Upper lobe of left lung (tissue), 6 donors: ENCODE measurements at regions not wholly inside any gene's neighbourhood (a gene's known extent, or its start where the extent isn't known, plus 50 kb on each side); places are given as distances from the start of the nearest gene placed in this dataset.

Experiments
- ATAC-seq, 2 donors: fragments of 200-7000 bp; cut with Tn5 transposase; one replicate each; pipeline ENCODE4 v1.9.1; 2022; ENCODE audit warnings: mild to moderate bottlenecking in 2 of 2, moderate library complexity in 2 of 2; ENCODE audit not compliant: low FRiP score in 2 of 2
- DNase-seq, 2 donors: peaks; one replicate each; pipeline ENCODE4 v3.0.0-alpha.2; 2019 to 2020
- H3K27ac ChIP-seq, 4 donors: fragments of 200-600 bp; sonication (generic); one replicate each; pipeline ENCODE4 v1.5.1; 2016 to 2019
- H3K27me3 ChIP-seq, 4 donors: fragments of 200-600 bp; sonication (generic); one replicate each; pipeline ENCODE4 v1.5.1; 2017 to 2019
- H3K36me3 ChIP-seq, 4 donors: fragments of 200-600 bp; sonication (generic); one replicate each; pipeline ENCODE4 v1.5.1; 2016 to 2019
- H3K4me1 ChIP-seq, 4 donors: fragments of 200-600 bp; sonication (generic); one replicate each; pipeline ENCODE4 v1.5.1; 2018 to 2019
- H3K4me3 ChIP-seq, 4 donors: fragments of 200-600 bp; sonication (generic); one replicate each; pipeline ENCODE4 v1.5.1; 2017 to 2019; ENCODE audit warnings: mild to moderate bottlenecking in 2 of 4, moderate library complexity in 1 of 4
- H3K9me3 ChIP-seq, 4 donors: fragments of 200-600 bp; sonication (generic); one replicate each; pipeline ENCODE4 v1.5.1; 2018 to 2019
- EP300 ChIP-seq, 4 donors: sonication (generic); formaldehyde crosslinking; IDR thresholded peaks; one replicate each; pipeline ENCODE4 v1.5.1; 2017; ENCODE audit warnings: antibody characterized with exemption in 4 of 4, control low read depth in 2 of 4
- POLR2A ChIP-seq, 4 donors: fragments of 450-650 bp; IDR thresholded peaks; one replicate each; pipeline ENCODE4 v1.5.1; 2016 to 2017; ENCODE audit warnings: antibody characterized with exemption in 4 of 4, mild to moderate bottlenecking in 2 of 4
- POLR2AphosphoS5 ChIP-seq, 2 donors: sonication (generic); formaldehyde crosslinking; IDR thresholded peaks; one replicate each; pipeline ENCODE4 v1.5.1; 2017; ENCODE audit warnings: antibody characterized with exemption in 2 of 2
- WGBS, 2 donors: methylation state at CpG; one replicate each; pipeline ENCODE4 v1.1.5; 2017 to 2018; 5-methylcytosine and 5-hydroxymethylcytosine counted together
- TF ChIP-seq, protein P1 (sequence below), 6 experiments: fragments of 450-650 bp in 4 of 6; fragments of 200-600 bp in 2 of 6; sonication (generic) in 2 of 6; IDR thresholded peaks; one replicate each; pipeline ENCODE4 v1.5.1; 2016 to 2019; ENCODE audit warnings: antibody characterized with exemption in 6 of 6
- donor health status: DM: no; HTN: no; CAD: no; lungs with moderate emphysema.
- donor health status: DM: no; HTN: yes; CAD: no; lungs with severe emphysema.

DNA sequence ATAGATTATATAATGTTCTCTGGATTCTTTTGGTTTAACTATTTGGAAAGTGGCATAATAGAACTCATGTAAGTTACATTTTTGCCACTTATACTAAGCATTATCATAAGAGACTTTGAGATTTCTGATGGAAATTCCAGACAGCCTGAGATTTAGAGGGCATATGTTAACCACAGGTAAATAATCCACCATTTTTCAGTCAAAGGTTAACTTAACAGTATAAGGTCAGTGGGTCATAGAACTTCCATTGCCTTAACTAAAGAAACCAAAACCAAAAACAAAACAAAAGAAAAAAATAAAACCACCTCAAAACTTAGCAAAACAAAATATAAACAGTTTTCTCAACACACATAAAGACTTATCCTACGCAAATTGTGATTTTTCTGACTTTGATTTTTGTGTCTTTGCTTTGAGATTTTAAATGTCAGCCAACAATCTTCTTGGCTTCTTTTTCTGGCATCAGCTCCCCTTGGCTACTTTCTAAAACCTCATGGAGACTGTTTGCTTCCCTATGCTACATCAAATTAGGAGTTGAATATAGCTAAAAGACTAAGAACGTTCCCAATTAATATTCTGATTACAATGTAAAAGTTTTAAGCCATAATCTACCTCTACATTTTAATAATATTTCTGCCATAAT lies 430.1 kb upstream of the DAB2 start:
- WGBS, 2 donors: 69 to 80% methylated on average over 2 of the region's 2 CpGs
- Histone ChIP-seq H3K36me3 (no peaks in the 10 kb centered on the region), H3K4me1 (no peaks in the 10 kb centered on the region), H3K27me3 (no peaks in the 10 kb centered on the region), H3K27ac (no peak overlapping the region), H3K9me3 (no peaks in the 10 kb centered on the region), H3K4me3 (no peak overlapping the region)
- DNase-seq (no peak), ATAC-seq (no peak)
- TF ChIP-seq, protein P1, sequence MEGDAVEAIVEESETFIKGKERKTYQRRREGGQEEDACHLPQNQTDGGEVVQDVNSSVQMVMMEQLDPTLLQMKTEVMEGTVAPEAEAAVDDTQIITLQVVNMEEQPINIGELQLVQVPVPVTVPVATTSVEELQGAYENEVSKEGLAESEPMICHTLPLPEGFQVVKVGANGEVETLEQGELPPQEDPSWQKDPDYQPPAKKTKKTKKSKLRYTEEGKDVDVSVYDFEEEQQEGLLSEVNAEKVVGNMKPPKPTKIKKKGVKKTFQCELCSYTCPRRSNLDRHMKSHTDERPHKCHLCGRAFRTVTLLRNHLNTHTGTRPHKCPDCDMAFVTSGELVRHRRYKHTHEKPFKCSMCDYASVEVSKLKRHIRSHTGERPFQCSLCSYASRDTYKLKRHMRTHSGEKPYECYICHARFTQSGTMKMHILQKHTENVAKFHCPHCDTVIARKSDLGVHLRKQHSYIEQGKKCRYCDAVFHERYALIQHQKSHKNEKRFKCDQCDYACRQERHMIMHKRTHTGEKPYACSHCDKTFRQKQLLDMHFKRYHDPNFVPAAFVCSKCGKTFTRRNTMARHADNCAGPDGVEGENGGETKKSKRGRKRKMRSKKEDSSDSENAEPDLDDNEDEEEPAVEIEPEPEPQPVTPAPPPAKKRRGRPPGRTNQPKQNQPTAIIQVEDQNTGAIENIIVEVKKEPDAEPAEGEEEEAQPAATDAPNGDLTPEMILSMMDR (IDR thresholded peaks at IDR 0.05): no peak
- TF ChIP-seq EP300 (IDR thresholded peaks at IDR 0.05) (no peak), POLR2A (IDR thresholded peaks at IDR 0.05) (no peak), POLR2AphosphoS5 (IDR thresholded peaks at IDR 0.05) (no peak)

DNA sequence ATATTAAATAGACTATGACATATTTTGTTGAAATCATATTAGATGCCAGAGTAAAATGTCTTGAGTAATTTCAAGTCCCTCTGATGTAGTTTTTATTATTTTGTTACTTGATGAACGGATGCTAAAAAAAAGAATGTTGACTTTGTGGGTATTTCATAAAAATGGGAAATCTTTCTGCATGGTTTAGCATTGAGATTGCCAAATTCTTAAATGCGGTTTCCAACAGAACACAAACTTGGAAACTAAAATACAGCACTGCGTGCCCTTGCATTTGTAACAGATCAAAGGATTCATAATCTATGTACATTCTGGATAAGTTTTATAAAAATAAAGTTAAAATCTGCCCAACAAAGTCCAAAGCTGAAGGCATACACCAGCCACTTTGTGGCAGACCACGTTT lies 425.5 kb upstream of the DAB2 start:
- TF ChIP-seq, protein P1 (IDR thresholded peaks at IDR 0.05): no peak
- TF ChIP-seq POLR2AphosphoS5 (IDR thresholded peaks at IDR 0.05) (no peak), EP300 (IDR thresholded peaks at IDR 0.05) (no peak), POLR2A (IDR thresholded peaks at IDR 0.05) (no peak)
- Histone ChIP-seq H3K27ac (no peak overlapping the region), H3K27me3 (no peaks in the 10 kb centered on the region), H3K9me3 (no peaks in the 10 kb centered on the region), H3K4me3 (no peak overlapping the region), H3K36me3 (no peaks in the 10 kb centered on the region), H3K4me1 (no peaks in the 10 kb centered on the region)
- ATAC-seq: no peak
- DNase-seq: no peak
- 70 to 75% methylated on average over 4 of the region's 4 CpGs for WGBS, 2 donors

DNA sequence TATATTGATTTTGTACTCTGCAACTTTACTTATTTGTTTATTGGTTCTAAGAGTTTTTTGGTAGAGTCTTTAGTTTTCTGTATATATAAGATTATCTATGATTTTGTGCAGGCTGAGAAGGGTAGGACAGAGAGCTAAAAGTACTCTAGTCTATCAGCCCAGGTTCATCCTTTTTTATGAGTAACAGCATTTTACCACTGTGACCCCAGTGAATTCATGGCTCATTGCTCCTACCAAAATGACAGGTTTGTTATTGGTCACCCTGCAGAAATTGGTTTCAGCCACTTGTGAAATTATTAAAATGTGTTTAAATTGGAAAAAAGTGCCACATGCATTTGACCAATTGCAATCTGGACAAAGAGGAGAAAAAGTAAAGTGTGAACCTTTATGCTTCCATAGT lies 421.4 kb upstream of the DAB2 start:
- TF ChIP-seq POLR2AphosphoS5 (IDR thresholded peaks at IDR 0.05) (no peak), EP300 (IDR thresholded peaks at IDR 0.05) (no peak), POLR2A (IDR thresholded peaks at IDR 0.05) (no peak)
- TF ChIP-seq, protein P1 (IDR thresholded peaks at IDR 0.05): no peak
- Histone ChIP-seq H3K36me3 (no peaks in the 10 kb centered on the region), H3K4me1 (no peaks in the 10 kb centered on the region), H3K27me3 (no peaks in the 10 kb centered on the region), H3K4me3 (no peak overlapping the region), H3K27ac (no peak overlapping the region), H3K9me3 (no peaks in the 10 kb centered on the region)
- DNase-seq: no peak
- ATAC-seq: no peak

DNA sequence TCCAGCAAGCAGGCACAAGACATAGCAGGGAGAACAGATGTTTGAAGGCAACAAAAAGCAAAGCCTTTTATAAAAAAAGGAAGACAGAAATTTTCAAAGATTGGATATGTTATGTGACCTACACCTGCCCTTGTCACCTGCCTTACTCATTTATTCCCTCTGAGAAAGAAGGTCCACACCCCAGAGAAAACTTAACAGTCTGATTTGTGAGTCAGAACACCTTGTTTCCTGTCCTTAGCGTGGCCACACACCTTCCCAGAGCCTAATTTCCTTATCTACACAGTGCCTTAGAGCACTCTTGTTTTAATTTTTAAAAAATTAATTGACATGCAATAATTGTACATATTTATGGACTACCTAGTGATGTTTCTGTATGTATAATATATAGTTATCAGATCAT lies 419.0 kb upstream of the DAB2 start:
- H3K36me3 ChIP-seq: no peaks in the 10 kb centered on the region
- TF ChIP-seq EP300 (IDR thresholded peaks at IDR 0.05) (no peak), POLR2A (IDR thresholded peaks at IDR 0.05) (no peak), POLR2AphosphoS5 (IDR thresholded peaks at IDR 0.05) (no peak)
- TF ChIP-seq, protein P1 (IDR thresholded peaks at IDR 0.05): no peak
- H3K27ac ChIP-seq: no peak overlapping the region
- H3K4me3 ChIP-seq: no peak overlapping the region
- H3K4me1 ChIP-seq: no peaks in the 10 kb centered on the region
- DNase-seq (no peak), ATAC-seq (no peak)
- WGBS, 2 donors: 58 to 65% methylated on average over 1 of the region's 1 CpG
- no peaks in the 10 kb centered on the region for H3K27me3 ChIP-seq
- peaks cover 0 to 8% (median 3%) of the 10 kb centered on the region in 4 donors for H3K9me3 ChIP-seq

DNA sequence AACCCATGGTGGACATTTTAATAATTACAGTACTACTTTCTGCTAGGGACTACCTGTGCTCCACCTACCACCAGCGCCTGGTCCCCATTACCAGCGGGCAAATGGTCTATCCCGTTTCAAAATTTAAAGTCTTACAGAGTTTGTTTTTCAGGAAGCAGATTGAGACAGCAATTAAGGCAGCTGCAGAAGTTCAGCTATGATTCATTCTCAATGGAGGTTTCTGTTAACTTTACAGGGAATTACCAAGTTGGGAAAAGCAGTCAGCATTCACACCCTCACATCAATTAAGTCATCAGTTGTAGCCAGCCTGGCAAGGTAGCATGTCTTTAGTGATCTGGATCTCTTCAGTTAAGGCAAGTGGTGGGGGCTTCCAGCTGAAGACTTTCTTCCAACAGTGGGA lies 410.6 kb upstream of the DAB2 start:
- no peak overlapping the region for H3K27ac ChIP-seq
- WGBS, 2 donors: 85 to 90% methylated on average over 3 of the region's 3 CpGs
- no peak for TF ChIP-seq POLR2AphosphoS5 (IDR thresholded peaks at IDR 0.05)
- TF ChIP-seq POLR2A (IDR thresholded peaks at IDR 0.05): no peak
- TF ChIP-seq, protein P1 (IDR thresholded peaks at IDR 0.05): no peak
- no peak for TF ChIP-seq EP300 (IDR thresholded peaks at IDR 0.05)
- ATAC-seq: no peak
- no peak overlapping the region for H3K4me3 ChIP-seq
- no peaks in the 10 kb centered on the region for H3K4me1 ChIP-seq
- DNase-seq: no peak
- no peaks in the 10 kb centered on the region for H3K36me3 ChIP-seq
- no peaks in the 10 kb centered on the region for H3K27me3 ChIP-seq
- H3K9me3 ChIP-seq: peaks cover 0 to 8% (median 3%) of the 10 kb centered on the region in 4 donors
